ENCODE measurements at regions not wholly inside any gene's neighbourhood (a gene's known extent, or its start where the extent isn't known, plus 50 kb on each side); places are given as distances from the start of the nearest gene placed in this dataset.

DNA sequence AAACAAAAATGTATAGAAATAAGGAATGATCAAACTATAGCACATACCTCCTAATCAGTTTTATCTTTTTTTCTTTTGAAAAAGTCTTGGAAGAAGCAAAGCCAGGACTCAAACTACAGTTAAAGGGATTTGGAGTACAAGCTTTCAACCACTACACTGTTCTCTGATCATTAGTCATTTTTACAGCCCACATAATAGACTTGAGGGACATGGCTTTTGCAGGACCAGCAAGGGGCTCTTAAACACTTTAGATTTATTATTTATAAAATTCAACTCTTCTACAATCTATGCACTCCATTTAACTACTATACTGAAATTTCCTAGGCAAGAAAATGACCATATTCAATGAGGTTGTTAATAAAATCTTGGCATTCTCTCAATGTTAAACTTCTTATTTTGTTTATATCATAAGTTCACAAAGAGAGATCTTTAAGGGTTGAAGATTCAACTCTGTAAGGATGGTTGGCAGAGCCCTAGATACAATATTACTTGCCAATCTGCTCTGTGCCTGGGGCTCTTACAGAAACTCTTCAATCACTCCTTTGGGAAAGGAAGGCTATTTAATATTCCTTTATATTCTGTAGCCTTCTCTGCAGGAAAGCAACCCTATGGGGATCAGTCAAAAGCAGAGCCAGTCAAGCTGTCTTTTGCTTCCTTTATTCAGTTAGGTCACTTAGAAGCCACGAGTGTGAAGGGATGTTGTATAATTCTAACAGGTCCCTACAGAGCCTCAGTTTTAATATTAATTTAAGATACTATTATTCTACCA lies 557.7 kb upstream of the SGO1 start:
- Histone ChIP-seq H3K4me1 (no peaks in the 10 kb centered on the region), H3K36me3 (no peaks in the 10 kb centered on the region), H3K4me3 (ENCODE audit: low read depth, low read length) (no peak overlapping the region), H3K27me3 (no peaks in the 10 kb centered on the region), H3K9me3 (no peaks in the 10 kb centered on the region)
- no peak for DNase-seq
- TF ChIP-seq, protein P1, sequence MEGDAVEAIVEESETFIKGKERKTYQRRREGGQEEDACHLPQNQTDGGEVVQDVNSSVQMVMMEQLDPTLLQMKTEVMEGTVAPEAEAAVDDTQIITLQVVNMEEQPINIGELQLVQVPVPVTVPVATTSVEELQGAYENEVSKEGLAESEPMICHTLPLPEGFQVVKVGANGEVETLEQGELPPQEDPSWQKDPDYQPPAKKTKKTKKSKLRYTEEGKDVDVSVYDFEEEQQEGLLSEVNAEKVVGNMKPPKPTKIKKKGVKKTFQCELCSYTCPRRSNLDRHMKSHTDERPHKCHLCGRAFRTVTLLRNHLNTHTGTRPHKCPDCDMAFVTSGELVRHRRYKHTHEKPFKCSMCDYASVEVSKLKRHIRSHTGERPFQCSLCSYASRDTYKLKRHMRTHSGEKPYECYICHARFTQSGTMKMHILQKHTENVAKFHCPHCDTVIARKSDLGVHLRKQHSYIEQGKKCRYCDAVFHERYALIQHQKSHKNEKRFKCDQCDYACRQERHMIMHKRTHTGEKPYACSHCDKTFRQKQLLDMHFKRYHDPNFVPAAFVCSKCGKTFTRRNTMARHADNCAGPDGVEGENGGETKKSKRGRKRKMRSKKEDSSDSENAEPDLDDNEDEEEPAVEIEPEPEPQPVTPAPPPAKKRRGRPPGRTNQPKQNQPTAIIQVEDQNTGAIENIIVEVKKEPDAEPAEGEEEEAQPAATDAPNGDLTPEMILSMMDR (IDR thresholded peaks at IDR 0.05; ENCODE audit: low read depth, low read length) = no peak

DNA sequence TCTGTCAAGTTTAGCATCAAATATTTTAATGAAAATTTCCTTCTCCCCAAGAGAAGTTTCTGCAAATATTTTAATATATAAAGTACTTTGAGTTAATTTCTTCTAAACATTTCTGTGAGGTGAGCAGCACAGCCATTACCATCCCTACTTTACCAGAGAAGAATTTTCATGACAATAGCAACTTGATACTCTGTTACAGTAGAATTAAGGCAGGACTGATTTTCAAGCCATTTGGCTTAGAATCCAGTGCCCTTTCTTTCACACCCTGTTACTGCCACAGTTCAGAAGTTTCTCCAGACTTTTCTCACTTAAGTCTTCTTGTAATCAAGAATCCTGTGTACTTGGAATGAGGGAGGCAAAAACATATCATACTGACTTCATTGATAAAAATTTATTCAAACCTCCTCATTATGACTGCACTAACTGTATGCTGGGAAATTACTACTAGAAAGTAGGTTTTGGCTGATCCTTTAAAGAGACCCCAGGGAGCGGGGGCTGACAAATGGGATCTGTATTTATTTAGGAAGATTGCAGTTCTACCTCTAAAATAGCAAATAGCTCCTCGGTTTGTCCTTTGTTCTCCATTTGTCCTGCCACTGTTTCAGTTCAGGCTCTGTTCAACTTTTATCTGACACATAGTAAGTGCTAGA lies 557.0 kb upstream of the SGO1 start:
- Histone ChIP-seq H3K9me3 (no peaks in the 10 kb centered on the region), H3K4me1 (no peaks in the 10 kb centered on the region), H3K27me3 (no peaks in the 10 kb centered on the region), H3K4me3 (ENCODE audit: low read depth, low read length) (no peak overlapping the region), H3K36me3 (no peaks in the 10 kb centered on the region)
- TF ChIP-seq, protein P1 (IDR thresholded peaks at IDR 0.05; ENCODE audit: low read depth, low read length) = no peak
- no peak for DNase-seq

DNA sequence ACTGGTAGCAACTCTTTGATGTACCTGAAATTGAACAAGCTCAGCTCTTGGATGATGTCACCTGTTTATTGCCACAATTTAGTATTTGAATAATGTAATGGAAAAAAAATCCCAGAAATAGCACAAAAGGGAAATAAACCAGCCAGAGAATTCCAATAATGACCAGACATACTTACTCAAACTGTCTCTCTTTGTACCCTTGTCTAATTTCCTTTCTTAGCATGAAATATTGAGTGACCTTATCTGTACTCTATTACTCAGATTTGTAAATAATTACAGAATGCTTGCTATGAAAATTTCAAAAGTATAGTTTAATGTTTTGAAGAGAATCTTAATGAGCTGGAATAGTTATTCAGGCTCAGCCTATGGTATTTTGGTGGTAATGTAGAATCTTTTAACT lies 555.4 kb upstream of the SGO1 start:
- H3K27me3 ChIP-seq = no peaks in the 10 kb centered on the region
- no peak overlapping the region for H3K4me3 ChIP-seq (ENCODE audit: low read depth, low read length)
- H3K36me3 ChIP-seq = no peaks in the 10 kb centered on the region
- H3K9me3 ChIP-seq = no peaks in the 10 kb centered on the region
- TF ChIP-seq, protein P1 (IDR thresholded peaks at IDR 0.05; ENCODE audit: low read depth, low read length) = no peak
- no peaks in the 10 kb centered on the region for H3K4me1 ChIP-seq
- DNase-seq = no peak

DNA sequence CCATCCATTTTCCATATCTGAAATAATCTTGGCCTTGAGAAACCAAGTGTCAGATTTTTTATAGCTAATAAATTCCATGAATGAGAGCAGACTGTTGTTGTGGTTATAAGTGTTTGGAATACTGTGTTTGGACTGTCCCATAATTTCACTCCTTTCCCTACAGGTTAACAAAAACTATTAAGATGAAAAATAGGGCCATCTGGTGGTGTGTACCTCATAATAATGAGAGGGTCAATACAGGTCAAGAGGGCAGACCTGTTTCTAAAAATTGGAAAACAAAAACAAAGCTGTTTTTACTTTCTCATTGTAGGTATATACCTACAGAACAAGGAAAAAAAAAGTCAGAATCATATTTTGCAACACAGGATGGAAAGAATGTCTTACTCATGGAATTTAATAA lies 553.8 kb upstream of the SGO1 start:
- no peak for DNase-seq
- Histone ChIP-seq H3K4me3 (ENCODE audit: low read depth, low read length) (no peak overlapping the region), H3K9me3 (no peaks in the 10 kb centered on the region), H3K36me3 (no peaks in the 10 kb centered on the region), H3K4me1 (no peaks in the 10 kb centered on the region), H3K27me3 (no peaks in the 10 kb centered on the region)
- TF ChIP-seq, protein P1 (IDR thresholded peaks at IDR 0.05; ENCODE audit: low read depth, low read length) = no peak

DNA sequence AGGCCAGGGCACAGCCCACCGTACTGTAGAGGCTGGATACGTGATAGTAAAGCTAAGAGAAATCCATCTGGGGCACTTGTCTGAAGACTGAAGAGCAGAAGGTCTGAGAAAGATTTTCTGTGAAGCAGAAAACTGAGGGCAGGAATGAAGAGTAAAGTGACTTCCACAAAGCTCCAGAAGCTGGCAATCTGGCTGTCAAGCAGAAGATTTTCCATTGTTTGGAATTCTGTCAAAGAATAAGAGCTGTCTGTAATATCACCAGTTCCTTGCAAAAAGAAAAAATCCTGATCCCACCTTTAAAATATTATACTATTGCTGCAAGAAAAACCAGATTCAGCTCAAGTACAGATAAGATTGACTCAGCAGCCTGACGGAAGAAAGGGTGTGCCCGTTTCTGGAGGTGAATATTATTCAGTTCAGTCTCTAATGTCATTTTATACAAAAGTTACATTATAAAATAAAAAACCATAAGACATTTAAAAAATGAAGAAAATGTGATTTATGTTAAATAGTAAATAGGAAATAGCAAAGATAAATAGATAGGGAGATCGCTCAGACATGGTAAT lies 550.4 kb upstream of the SGO1 start:
- H3K9me3 ChIP-seq = no peaks in the 10 kb centered on the region

More for the DNA sequence above, 550.4 kb upstream of the SGO1 start:
- TF ChIP-seq, protein P1 (IDR thresholded peaks at IDR 0.05; ENCODE audit: low read depth, low read length) = no peak
- no peaks in the 10 kb centered on the region for H3K4me1 ChIP-seq
- no peak for DNase-seq
- H3K36me3 ChIP-seq = no peaks in the 10 kb centered on the region
- H3K4me3 ChIP-seq (ENCODE audit: low read depth, low read length) = no peak overlapping the region
- H3K27me3 ChIP-seq = no peaks in the 10 kb centered on the region

All from BE2C (cell line).